B cell (primary cell): ENCODE measurements at regions not wholly inside any gene's neighbourhood (a gene's known extent, or its start where the extent isn't known, plus 50 kb on each side); places are given as distances from the start of the nearest gene placed in this dataset.

Source experiments
- ATAC-seq: fragments of 200-7000 bp; cut with Tn5 transposase; one replicate; pipeline ENCODE4 v1.10.0; 2021; ENCODE audit warnings: low read depth, mild to moderate bottlenecking, moderate number of reproducible peaks, moderate library complexity
- CTCF ChIA-PET: fragments of 350-600 bp; sonication (Branson Sonifier 250); formaldehyde crosslinking; loops from one replicate; lab custom pipeline; 2021; ENCODE audit warnings: antibody characterized with exemption, inconsistent platforms; lab: Charles Lee
- POLR2A ChIA-PET: fragments of 350-600 bp; sonication (Branson Sonifier 250); formaldehyde crosslinking; loops from one replicate; lab custom pipeline; 2021; ENCODE audit warnings: antibody characterized with exemption; lab: Charles Lee
- DNase-seq: peaks from one replicate; pipeline ENCODE4 v3.0.0; 2013
- H2AFZ ChIP-seq: 2 replicates; pipeline ENCODE4 v1.6.1; 2012; ENCODE audit warnings: mild to moderate bottlenecking, low read depth, low read length; ENCODE audit not compliant: insufficient read depth, poor library complexity, severe bottlenecking
- H3K27ac ChIP-seq, 2 donors: 1 replicate in 1 of 2; 2 replicates in 1 of 2; pipeline ENCODE4 v1.5.1; 2012 to 2013; ENCODE audit warnings: low read length in 2 of 2, mild to moderate bottlenecking in 2 of 2, moderate library complexity in 1 of 2
- H3K27me3 ChIP-seq, 4 experiments: fragments of 200-600 bp in 1 of 4; sonication (generic) in 1 of 4; replicated peaks in 1 of 4; 1 replicate in 2 of 4; 2 replicates in 2 of 4; pipeline versions ENCODE4 v1.6.1 to v1.7.0; 2013 to 2016; ENCODE audit warnings: low read length in 3 of 4, mild to moderate bottlenecking in 2 of 4, mixed read lengths in 1 of 4, moderate library complexity in 1 of 4; ENCODE audit not compliant: insufficient read depth in 4 of 4, control insufficient read depth in 3 of 4; ENCODE audit errors: control extremely low read depth in 1 of 4
- H3K36me3 ChIP-seq, 2 experiments: replicated peaks in 1 of 2; 1 replicate in 1 of 2; 2 replicates in 1 of 2; pipeline versions ENCODE4 v1.6.1 to v1.7.1; 2013; ENCODE audit warnings: low read length in 1 of 2; ENCODE audit not compliant: insufficient read depth in 2 of 2, control insufficient read depth in 1 of 2; ENCODE audit errors: control extremely low read depth in 1 of 2, extremely low read depth in 1 of 2
- H3K4me1 ChIP-seq, 2 donors: fragments of 200-600 bp in 1 of 2; sonication (generic) in 1 of 2; 1 replicate in 1 of 2; 2 replicates in 1 of 2; pipeline versions ENCODE4 v1.5.1 to v1.6.1; 2013 to 2017; ENCODE audit warnings: low read length in 2 of 2; ENCODE audit not compliant: control insufficient read depth in 2 of 2, insufficient read depth in 2 of 2
- H3K4me2 ChIP-seq: replicated peaks from 2 replicates; pipeline ENCODE3; 2012; ENCODE audit warnings: mild to moderate bottlenecking, low read depth, low read length; ENCODE audit not compliant: poor library complexity, severe bottlenecking
- H3K4me3 ChIP-seq, 5 experiments: fragments of 200-600 bp in 1 of 5; sonication (generic) in 1 of 5; 1 replicate in 3 of 5; 2 replicates in 2 of 5; pipeline versions ENCODE4 v1.5.1 to v1.7.0; 2011 to 2016; ENCODE audit warnings: low read length in 4 of 5, mild to moderate bottlenecking in 4 of 5, low read depth in 2 of 5, control low read depth in 1 of 5, moderate library complexity in 1 of 5; ENCODE audit not compliant: insufficient read depth in 1 of 5; ENCODE audit errors: control extremely low read depth in 1 of 5, extremely low read depth in 1 of 5
- H3K79me2 ChIP-seq: fragments of 200-600 bp; sonication (generic); one replicate; pipeline ENCODE4 v1.6.0; 2016; ENCODE audit warnings: low read length; ENCODE audit not compliant: control insufficient read depth, insufficient read depth
- H3K9ac ChIP-seq: fragments of 200-600 bp; sonication (generic); 2 replicates; pipeline ENCODE4 v1.6.1; 2017; ENCODE audit warnings: mild to moderate bottlenecking, low read length, moderate library complexity
- H3K9me3 ChIP-seq, 3 donors: one replicate each; pipeline versions ENCODE4 v1.6.1 to v1.7.1; 2013; ENCODE audit warnings: low read length in 2 of 3; ENCODE audit not compliant: control insufficient read depth in 2 of 3, insufficient read depth in 1 of 3; ENCODE audit errors: control extremely low read depth in 1 of 3
- H4K20me1 ChIP-seq: 2 replicates; pipeline ENCODE4 v1.6.0; 2012; ENCODE audit warnings: mild to moderate bottlenecking, low read length; ENCODE audit not compliant: insufficient read depth, control insufficient read depth, poor library complexity, severe bottlenecking
- H3K27ac Mint-ChIP-seq: one replicate; pipeline ENCODE4 v1.8.0; 2021; ENCODE audit warnings: mixed read lengths
- H3K27me3 Mint-ChIP-seq: one replicate; pipeline ENCODE4 v1.8.0; 2021; ENCODE audit warnings: mixed read lengths
- H3K4me1 Mint-ChIP-seq: one replicate; pipeline ENCODE4 v1.8.0; 2021; ENCODE audit warnings: mixed read lengths
- H3K4me3 Mint-ChIP-seq: one replicate; pipeline ENCODE4 v1.8.0; 2021; ENCODE audit warnings: mixed read lengths
- H3K9me3 Mint-ChIP-seq: one replicate; pipeline ENCODE4 v1.8.0; 2022; ENCODE audit warnings: mixed read lengths; ENCODE audit not compliant: insufficient read depth
- CTCF ChIP-seq: fragments of 200-600 bp; IDR thresholded peaks from one replicate; pipeline ENCODE4 v1.8.0; 2022; ENCODE audit warnings: antibody characterized with exemption, mild to moderate bottlenecking
- EZH2 ChIP-seq: IDR thresholded peaks from 2 replicates; pipeline ENCODE4 v1.6.1; 2012; ENCODE audit warnings: borderline replicate concordance, low read depth, mild to moderate bottlenecking, moderate library complexity, low read length; ENCODE audit not compliant: insufficient read depth, poor library complexity, severe bottlenecking
- WGBS: methylation state at CpG from one replicate; pipeline ENCODE4 v1.1.5; 2013; ENCODE audit warnings: missing lambda C conversion rate; ENCODE audit not compliant: insufficient coverage; 5-methylcytosine and 5-hydroxymethylcytosine counted together
- intact Hi-C: fragments of 100-400 bp; cut with micrococcal nuclease; formaldehyde crosslinking; loops from one replicate; pipeline ENCODE4 v1.10.0; 2022

GRCh38 chr3:70466096-70466495 lies 153.7 kb upstream of the MDFIC2 start:
- Mint-ChIP-seq H3K9me3 (peaks cover 5% of the 10 kb centered on the region), H3K4me3 (no peak overlapping the region), H3K27me3 (peaks cover 4% of the 10 kb centered on the region), H3K27ac (no peak overlapping the region), H3K4me1 (no peaks in the 10 kb centered on the region)
- Histone ChIP-seq H3K4me1 (no peaks in the 10 kb centered on the region), H3K36me3 (no peaks in the 10 kb centered on the region), H3K9ac (no peak overlapping the region), H3K9me3 (peaks cover 0 to 8% (median 4%) of the 10 kb centered on the region in 3 donors), H3K4me2 (no peak overlapping the region), H3K79me2 (no peaks in the 10 kb centered on the region), H3K27ac (no peak overlapping the region), H2AFZ (no peak overlapping the region), H4K20me1 (no peaks in the 10 kb centered on the region), H3K27me3 (peaks cover 0 to 2% (median 0%) of the 10 kb centered on the region in 4 experiments), H3K4me3 (no peak overlapping the region)
- POLR2A ChIA-PET, result no interaction called here
- CTCF ChIA-PET, result no interaction called here
- TF ChIP-seq CTCF (no peak), EZH2 (no peak)
- DNase-seq, result no peak
- WGBS, result 97% methylated on average over 4 of the region's 7 CpGs
- intact Hi-C loops, result no loop called here
- ATAC-seq, result no peak

GRCh38 chr3:70464876-70465275 lies 152.4 kb upstream of the MDFIC2 start:
- ATAC-seq (no peak), DNase-seq (no peak)
- TF ChIP-seq EZH2 (no peak), CTCF (no peak)
- Mint-ChIP-seq H3K27ac (no peak overlapping the region), H3K4me1 (no peaks in the 10 kb centered on the region), H3K4me3 (no peak overlapping the region), H3K9me3 (peaks cover 5% of the 10 kb centered on the region), H3K27me3 (peaks cover 7% of the 10 kb centered on the region)
- no peaks in the 10 kb centered on the region for H3K36me3 ChIP-seq
- no peaks in the 10 kb centered on the region for H4K20me1 ChIP-seq
- H3K4me1 ChIP-seq, result no peaks in the 10 kb centered on the region
- intact Hi-C loops, result no loop called here
- no peak overlapping the region for H3K4me2 ChIP-seq
- H3K27ac ChIP-seq, result no peak overlapping the region
- WGBS, result no CpG with 5 or more reads among the region's 5 CpGs
- ChIA-PET CTCF (no interaction called here), POLR2A (no interaction called here)
- H3K27me3 ChIP-seq, result peaks cover 0 to 2% (median 0%) of the 10 kb centered on the region in 4 experiments
- H3K79me2 ChIP-seq, result no peaks in the 10 kb centered on the region
- peaks cover 0 to 8% (median 4%) of the 10 kb centered on the region in 3 donors for H3K9me3 ChIP-seq
- no peak overlapping the region for H3K4me3 ChIP-seq
- H2AFZ ChIP-seq, result no peak overlapping the region
- H3K9ac ChIP-seq, result no peak overlapping the region
